ENCODE measurements at regions not wholly inside any gene's neighbourhood (a gene's known extent, or its start where the extent isn't known, plus 50 kb on each side); places are given as distances from the start of the nearest gene placed in this dataset.

GRCh38 chr2:142190805-142191204 is 60.0 kb upstream of the LRP1B start:
- TF ChIP-seq CTCF (IDR thresholded peaks at IDR 0.05) (no peak), EP300 (IDR thresholded peaks at IDR 0.05) (no peak), POLR2A (IDR thresholded peaks at IDR 0.05) (no peak)
